HG03460 (cell line): ENCODE measurements at regions not wholly inside any gene's neighbourhood (a gene's known extent, or its start where the extent isn't known, plus 50 kb on each side); places are given as distances from the start of the nearest gene placed in this dataset.

Experiments used
- ATAC-seq: cut with Tn5 transposase; IDR thresholded peaks from one replicate; pipeline ENCODE4 v1.9.1; 2021; ENCODE audit not compliant: unreplicated experiment

DNA sequence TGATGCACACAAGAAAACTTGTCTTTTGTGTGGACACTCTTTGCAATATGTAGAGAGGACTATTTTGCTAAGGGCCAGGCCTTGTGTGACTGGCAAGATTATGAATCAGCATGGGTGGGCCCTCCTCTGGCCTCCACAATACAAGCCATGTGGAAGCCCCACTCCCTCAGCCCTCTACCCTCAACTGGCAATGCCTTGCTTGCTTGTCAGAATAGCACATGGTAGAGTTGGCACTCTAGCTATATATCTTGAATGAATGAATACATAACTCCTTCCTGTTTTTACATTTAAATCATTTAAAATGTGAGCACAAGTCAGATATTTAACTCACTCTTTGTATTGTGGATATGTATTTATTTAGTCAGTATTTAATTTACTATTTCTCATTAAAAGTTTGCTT lies 805.4 kb upstream of the GYPC start:
- no peak for ATAC-seq

DNA sequence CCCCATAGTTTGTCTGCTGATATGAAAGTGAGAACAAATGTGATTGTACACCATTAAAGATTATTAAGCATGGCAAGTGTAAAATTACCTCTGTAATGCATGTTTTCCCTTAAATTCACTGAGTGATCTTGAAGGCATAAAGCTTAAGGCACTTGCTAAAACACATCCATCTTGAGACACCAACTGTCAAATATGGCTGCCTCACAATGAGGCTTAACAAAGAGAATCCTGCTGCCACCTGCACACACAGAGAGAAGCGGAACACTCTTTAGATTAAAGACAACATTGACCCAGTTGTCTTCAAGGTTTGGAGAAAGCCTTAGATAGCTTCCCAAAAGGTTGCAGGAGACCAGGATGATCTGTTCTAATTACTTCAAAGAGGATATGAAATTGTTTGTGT lies 803.6 kb upstream of the GYPC start:
- no peak for ATAC-seq

DNA sequence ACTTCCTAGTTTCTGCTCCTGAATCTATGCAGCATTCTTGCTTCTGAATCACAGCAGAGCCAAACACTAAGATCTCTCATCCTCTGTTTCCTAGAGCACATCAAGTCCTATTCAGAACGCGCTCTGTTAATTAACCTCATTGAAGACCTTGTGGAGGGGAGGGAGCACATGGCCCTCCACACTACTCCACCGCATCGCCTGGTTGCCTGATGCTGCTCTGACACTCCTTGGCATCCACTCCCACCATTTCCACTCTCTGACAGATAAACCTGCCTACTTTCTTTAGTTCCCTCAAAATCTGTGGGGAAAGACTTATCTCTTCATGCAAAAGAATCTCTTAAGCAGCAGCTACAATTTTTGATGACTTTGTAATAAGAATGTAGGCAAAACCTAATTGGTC lies 802.3 kb upstream of the GYPC start:
- ATAC-seq: no peak

DNA sequence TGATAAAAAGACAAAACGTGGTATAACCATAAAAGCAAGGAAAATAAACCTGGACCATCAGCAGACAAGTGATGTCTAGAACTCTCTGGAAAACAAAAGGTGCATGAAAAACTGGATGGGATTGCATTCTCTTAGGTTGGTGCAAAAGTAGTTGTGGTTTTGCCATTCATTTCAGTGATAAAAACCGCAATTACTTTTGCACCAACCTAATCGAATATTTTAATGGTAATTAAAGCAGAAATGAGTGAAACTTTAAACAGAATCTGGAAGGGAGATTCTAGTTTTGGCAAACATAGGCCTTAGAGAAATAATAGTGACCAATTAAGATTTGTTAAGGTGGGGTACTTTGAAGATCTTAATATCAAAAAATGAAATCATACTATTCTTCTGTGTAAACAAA lies 800.8 kb upstream of the GYPC start:
- ATAC-seq: no peak

DNA sequence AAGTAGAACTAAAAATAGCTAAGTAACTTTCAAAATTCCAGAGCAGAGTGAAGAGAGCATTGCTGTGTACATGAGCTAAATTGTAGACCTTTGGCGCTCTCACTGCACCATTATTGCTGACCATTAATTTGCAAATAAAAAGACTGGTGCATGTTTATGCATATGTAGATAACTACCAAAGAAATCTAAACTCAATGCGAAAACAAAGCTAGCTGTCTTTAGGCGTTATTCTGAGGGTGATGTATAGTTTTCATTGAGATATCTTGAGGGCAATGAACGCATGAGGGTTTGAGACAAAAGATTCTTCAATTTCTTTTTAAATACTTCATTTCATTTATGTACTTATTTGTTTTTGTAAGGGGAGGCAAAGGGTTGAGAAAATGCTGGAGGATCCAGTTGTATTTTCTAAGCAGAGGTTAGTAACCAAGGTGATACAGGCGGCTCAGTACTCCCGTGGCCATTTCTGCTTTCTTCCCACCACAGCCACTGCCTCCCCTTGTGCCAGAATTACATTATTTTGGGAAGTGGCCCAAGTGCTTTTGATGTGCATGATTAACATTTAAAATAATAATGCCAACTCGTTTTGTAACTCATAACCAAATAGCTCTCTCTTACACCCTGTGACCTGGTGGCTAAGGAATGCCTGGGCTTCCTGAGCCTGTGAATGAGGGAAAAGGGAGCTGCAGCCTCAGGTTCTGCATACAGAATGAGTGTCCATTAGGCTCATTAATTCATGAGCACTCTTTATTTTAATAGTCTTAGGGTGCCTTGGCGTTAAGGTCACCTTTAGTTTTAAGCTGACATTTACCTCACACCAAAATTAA lies 797.8 kb upstream of the GYPC start:
- ATAC-seq: no peak

DNA sequence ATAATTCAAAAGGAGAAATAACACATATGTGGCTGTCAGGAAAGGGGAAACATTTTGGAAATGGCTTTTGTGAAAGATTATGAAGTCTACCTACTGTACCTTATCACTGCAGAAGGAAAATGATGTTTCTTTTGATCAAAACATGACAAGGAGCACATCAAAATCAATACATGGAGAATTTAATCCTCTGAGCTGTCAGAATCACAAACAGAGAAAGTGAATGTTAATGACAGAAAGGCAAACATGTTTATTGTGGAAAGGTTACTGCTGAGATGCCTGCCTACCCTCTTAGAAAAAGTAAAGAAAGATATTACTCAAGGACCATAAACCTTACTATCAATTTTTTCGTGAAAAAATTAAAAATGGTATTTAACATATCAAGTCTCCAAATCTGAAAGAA lies 794.5 kb upstream of the GYPC start:
- ATAC-seq: no peak

DNA sequence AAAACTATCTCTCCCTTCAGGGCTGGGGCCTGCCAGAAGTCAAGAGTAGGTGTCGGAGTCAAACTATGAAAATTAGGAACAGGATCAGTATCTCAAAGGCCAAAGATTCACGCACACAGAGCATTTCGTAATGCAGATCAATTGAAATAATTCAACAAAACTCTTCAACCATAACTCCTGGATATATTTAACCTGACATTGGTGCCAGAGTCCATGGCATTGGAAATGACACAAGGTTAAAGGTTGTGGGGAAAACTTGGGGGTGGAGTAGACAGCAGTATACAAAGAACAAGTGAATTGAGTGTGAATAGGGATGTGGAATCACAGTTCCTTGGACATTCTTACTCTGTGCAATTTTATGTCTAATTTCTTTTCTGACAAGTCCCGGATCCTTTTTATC lies 788.0 kb upstream of the GYPC start:
- no peak for ATAC-seq

DNA sequence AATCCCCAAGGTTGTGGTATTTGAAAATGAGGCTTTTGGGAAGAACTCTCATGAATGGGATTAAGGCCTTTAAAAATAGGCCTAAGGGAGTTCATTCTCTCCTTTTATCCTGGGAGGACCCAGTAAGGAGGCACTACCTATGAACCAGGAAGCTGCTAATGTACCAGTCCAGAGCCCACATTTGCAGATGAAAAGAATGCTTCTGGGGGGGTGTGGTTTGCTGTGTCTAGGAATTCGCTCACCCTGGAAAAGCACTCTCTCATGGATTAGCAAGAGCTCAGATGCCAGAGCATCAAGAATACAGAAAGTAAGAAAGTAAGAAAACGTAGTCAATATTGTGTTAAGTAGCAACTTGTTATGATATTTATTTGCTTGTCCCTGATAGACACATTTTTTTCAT lies 785.7 kb upstream of the GYPC start:
- no peak for ATAC-seq

DNA sequence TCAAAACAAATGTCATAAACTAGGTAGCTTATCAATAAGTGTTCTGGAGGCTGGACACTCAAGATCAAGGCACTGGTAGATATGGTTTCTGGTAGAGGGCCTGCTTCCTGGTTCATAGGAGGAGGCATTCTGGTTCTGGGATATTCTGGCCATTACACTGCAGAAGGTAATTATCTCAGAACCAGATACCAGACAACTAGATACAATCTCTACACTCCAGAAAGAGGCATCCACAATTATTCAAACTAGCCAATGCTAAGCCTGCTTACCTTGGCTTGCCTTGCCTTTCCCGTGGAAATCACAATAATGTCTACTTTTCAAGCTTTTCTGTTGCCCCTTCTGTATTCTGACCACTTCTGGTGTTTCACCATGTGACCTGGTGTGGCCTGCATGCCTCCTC lies 785.2 kb upstream of the GYPC start:
- no peak for ATAC-seq

DNA sequence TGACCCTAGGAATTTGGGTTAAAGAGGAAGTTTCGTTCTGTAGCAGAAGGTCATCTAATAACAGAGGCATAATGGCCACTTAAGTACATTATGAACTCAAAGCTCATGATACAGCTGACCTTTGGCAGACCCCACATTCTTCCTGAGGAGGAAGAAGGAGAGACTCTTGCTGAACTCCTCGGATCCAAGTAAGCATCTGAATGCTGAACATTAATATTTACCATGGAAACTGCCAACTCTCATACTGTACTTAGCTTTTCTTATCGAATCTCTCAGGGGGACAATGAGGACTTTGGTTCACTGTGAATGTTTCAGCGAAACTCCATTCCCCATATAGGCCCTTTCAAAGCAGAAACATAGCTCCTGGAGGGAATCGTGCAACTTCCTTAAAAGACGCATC lies 781.4 kb upstream of the GYPC start:
- no peak for ATAC-seq

DNA sequence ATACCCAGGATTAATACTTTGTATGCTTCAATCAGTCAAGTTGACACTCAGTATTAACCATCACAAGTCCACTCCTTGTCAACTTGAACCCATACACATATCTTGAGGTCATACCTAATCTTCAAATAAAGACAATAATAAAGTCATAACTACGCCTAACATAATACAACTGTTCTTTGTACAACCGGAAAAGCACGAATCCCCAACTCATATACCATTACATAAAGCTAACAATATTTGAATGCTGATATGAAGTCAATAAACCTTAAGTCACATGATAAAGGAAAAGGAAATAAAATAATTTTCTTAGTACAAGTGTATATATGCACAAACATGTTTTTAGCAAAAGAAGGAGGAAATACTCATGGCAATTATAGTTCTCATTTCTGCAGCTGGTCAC lies 770.6 kb upstream of the GYPC start:
- ATAC-seq: no peak

DNA sequence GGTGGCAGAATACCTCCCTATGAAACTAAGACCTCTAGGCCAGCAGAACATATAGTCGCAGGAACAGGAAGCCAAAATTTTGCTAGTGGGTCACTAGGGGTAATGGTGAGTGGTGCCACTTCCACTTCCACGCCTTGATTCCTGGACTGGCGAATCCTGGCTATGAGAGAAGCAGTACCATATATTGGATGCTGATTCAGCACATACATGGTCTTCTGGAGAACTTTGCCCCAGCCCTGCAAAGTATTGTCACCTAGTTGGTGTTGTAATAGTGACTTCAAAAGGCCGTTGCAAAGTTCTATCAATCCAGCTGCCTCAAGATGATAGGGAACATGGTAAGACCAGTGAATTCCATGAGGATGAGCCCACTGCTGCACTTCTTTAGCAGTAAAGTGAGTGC lies 769.8 kb upstream of the GYPC start:
- no peak for ATAC-seq

DNA sequence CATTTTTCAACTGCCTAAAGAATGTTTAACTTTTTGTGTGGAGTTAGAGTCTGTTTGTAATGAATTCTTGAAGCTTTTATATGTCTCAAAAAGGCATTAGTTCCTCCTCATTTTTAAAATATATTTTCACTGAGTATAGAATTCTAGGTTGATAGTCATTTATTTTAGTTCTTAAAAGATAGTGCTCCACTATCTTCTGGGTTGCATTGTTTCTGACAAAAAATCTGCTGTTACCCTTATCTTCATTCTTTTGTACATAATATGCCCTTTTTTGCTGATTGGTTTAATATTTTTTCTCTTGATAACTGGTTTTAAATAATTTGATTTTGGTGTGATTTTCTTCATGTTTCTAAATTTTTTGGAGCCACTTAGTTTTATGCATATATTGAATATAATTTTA lies 754.7 kb upstream of the GYPC start:
- no peak for ATAC-seq

DNA sequence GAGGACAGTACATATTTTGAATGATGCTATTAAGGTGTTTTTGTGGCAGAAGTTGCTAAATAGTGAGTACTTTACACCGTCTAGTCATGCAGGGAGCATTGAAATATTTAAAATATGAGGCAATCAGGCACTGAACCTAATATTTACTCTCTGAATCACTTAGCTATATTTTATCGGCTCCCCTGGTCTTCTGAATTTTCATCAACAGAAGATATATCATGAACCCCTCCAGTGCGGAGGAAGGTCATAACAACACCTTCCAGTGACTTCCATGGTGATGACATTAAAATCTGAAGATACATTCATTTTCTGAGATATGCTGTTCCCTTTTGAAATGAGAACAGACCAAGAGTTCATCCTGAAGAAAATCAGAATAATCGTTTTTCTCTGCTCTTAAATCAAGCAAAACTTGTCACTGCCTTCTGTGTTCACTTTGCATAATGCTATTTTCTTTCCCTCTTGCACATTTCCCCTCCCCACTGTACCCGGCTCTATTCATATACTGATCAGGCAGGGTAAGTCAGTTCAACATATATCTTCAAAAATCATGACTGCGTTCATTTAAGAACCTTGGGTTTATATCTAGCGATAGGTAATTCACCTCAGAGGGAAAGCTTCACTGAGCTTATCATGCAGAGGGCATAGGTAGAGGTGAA lies 729.9 kb upstream of the GYPC start:
- ATAC-seq: no peak

DNA sequence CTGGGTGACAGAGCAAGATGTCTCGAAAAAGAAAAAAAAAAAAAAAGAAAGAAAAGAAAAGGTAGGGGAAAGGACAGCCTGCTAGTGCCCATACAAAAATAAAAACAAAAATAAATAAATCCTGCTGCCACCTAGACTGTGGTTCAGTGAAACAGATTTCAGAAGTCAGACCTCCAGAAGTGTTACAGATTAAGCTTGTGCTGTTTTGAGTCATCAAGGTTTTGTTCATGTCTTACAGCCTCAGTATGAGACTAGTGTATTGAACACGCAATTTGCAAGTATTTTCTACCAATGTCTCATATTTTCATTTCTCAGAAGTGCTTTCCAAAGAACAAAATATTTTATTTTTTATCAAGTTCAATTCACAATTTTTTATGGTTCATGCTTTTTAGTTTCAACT lies 720.4 kb upstream of the GYPC start:
- ATAC-seq: no peak

DNA sequence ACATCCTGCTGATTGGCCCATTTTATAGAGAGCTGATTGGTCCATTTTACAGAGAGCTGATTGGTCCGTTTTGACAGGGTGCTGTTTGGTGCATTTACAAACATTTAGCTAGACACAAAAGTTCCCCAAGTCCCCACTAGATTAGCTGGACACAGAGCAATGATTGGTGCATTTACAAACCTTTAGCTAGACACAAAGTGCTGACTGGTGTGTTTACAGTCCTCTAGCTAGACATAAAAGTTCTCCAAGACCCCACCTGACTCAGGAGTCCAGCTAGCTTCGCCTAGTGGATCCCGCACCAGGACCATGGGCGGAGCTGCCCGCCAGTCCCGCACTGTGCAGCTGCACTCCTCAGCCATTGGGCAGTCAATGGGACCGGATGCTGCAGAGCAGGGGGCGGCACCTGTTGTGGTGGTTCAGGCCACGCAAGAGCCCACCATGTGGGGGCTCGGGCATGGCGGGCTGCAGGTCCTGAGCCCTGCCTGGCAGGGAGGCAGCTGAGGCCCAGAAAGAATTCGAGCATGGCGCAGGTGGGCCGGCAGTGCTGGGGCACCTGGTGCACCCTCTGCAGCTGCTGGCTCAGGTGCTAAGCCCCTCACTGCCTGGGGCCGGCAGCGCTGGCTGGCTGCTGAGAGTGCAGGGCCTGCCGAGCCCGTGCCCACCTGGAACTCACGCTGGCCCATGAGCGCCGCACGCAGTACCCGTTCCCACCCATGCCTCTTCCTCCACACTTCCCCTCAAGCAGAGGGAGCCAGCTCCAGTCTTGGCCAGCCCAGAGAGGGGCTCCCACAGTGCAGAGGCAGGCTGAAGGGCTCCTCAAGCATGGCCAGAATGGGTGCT lies 713.2 kb upstream of the GYPC start:
- ATAC-seq: no peak

DNA sequence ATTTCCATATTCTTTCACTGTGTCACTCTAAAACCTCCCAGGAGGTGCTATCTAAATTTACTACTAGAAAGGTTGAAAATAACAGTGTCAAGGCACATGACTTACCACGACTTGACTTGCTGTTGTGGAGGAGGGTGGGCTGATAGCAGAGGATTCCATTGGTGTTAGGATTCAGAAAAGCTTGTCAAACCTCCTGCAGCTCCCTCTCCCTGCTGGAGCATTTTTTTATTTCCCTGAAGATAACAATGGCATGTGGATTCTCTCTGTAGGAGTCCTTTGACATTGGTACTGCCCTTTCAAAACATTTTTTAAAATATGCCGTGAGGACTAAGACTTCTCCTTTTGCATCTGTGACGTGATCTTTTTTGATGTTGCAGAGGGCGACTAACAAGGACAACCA lies 696.9 kb upstream of the GYPC start:
- ATAC-seq: no peak

DNA sequence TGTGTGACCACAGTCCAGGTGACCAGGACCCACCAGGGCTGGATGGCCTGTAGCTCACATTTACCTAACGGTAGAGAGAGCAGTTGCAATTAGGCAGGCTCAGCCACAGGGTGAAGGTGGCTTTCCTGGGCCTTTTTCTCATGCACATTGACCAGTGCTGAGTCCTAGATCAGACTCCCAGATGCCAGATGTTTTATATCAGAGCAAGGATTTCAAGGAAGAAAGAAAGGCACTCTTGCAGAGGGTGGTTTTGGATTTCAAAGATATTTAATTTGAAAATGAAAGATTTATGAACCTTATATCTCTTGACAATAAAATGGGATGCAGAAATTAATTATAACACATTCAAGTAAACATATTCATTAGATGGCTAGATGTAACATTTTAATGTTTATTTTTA lies 694.2 kb upstream of the GYPC start:
- no peak for ATAC-seq

DNA sequence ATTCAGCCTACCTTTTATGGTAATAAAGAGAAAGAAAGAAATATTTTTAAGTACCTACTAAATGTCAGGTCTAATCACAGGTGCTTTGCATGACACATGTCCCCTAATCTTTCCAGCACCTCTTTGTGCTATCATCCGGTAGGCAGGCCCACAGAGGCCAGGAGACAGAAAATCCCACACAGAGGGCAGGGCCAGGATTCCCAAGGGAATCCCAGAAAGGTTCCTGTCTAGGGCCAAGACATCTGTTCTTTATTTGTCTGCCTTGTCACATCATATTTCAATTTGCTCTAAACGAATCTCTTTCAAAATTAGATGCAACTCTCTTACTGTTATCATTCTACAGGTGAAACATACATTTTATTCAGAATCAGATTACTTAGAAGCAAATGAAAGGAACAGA lies 676.1 kb upstream of the GYPC start:
- no peak for ATAC-seq

DNA sequence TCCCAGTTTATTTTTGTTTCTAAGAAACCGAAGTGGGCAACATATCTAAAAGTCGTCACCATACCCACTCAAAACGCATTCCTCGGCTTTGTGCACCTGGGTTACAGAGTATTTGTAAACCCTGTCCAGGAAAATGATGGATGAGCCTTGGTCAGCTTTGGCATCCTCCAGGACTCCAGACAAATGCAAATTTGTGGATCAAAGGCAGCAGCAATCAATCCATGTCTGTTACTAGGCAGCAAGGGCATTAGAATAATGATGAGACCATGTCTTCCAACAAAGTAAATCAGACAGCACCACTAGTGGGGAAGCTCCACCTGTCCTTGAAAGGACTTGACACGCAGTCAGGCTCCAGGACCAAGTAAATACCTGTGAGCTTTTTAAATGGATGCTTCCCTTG lies 672.6 kb upstream of the GYPC start:
- no peak for ATAC-seq

DNA sequence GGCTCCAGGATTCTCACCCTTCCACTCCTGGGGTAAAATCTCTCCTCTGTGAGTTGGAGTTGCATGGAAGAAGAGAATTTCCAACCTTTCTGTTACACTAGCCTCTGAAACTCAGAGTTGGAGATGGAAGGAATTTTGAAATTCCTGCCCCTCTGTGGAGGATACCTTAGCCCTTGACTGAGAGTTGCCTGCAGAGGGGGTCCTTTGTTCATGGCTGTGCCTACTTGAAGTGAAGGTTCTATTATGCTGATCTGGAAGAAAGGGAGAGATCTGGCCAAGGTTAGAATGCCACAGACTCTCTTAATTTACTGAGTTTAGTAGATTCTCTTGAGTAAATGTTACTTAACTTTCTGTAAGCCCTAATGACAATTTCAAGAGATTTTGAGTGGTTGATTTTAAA lies 626.6 kb upstream of the GYPC start:
- no peak for ATAC-seq

DNA sequence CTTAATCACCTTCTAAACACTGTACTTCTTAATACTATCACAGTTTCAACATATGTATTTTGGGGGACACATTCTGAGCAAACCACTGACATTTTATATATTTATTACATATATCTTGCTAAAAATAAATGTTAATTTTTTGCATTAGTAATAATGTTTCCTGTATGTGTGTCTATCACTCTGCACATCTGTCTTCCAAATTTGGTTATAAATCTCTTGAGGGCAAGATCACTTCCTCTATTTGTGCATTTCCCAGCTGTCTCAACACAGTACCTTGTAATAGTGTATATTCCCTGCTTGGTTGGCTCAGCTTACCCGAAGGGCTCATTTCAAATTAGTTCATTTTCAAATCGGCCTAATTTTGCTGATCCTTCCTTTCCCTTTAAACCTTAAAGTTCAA lies 617.1 kb upstream of the GYPC start:
- no peak for ATAC-seq
